MM.1S (cell line): ENCODE measurements at regions not wholly inside any gene's neighbourhood (a gene's known extent, or its start where the extent isn't known, plus 50 kb on each side); places are given as distances from the start of the nearest gene placed in this dataset.

Experiments used
- CTCF ChIP-seq: fragments of 300-600 bp; sonication (generic); IDR thresholded peaks from 2 replicates; pipeline ENCODE4 v1.5.1; 2016; ENCODE audit warnings: antibody characterized with exemption, low read length, mixed read lengths
- EZH2 ChIP-seq: fragments of 300-600 bp; sonication (generic); optimal IDR thresholded peaks from 2 replicates; pipeline ENCODE3; 2017; ENCODE audit warnings: low read depth, mild to moderate bottlenecking, antibody characterized with exemption, low read length, mixed read lengths

GRCh38 chrX:111010111-111010510, 85.9 kb upstream of the PAK3 start:
- no peak for TF ChIP-seq EZH2
- no peak for TF ChIP-seq CTCF
